PC-3 (cell line): ENCODE measurements at regions not wholly inside any gene's neighbourhood (a gene's known extent, or its start where the extent isn't known, plus 50 kb on each side); places are given as distances from the start of the nearest gene placed in this dataset.
"Not testable (repeated sequence)": the region's sequence is repeated elsewhere in the genome, so short reads cannot be mapped to it uniquely, and the experiment has no call there.

Experiments used
- CTCF ChIP-seq: fragments of 300-600 bp; sonication (generic); conservative IDR thresholded peaks from 2 replicates; pipeline ENCODE4 v1.5.1; 2017; ENCODE audit warnings: antibody characterized with exemption, low read depth, mild to moderate bottlenecking, low read length
- EZH2 ChIP-seq: fragments of 300-600 bp; sonication (generic); IDR thresholded peaks from one replicate; pipeline ENCODE4 v1.6.1; 2017; ENCODE audit warnings: antibody characterized with exemption, mild to moderate bottlenecking, low read length; ENCODE audit not compliant: unreplicated experiment

- TF ChIP-seq CTCF: peak; percentile 70
- TF ChIP-seq EZH2: not testable (repeated sequence)
Measured at GRCh38 chr15:77902921-77903760, 174.4 kb downstream of the TBC1D2B start.
